Suprapubic skin (tissue), 4 donors: ENCODE measurements at regions not wholly inside any gene's neighbourhood (a gene's known extent, or its start where the extent isn't known, plus 50 kb on each side); places are given as distances from the start of the nearest gene placed in this dataset.
"Not testable (repeated sequence)": the region's sequence is repeated elsewhere in the genome, so short reads cannot be mapped to it uniquely, and the experiment has no call there.

ENCODE experiments used
- DNase-seq, 2 donors: peaks; one replicate each; pipeline ENCODE4 v3.0.0-alpha.2; 2019; ENCODE audit warnings: low spot score in 2 of 2
- H3K27ac ChIP-seq: fragments of 200-600 bp; sonication (generic); one replicate; pipeline ENCODE4 v1.5.1; 2019
- H3K27me3 ChIP-seq: fragments of 200-600 bp; sonication (generic); one replicate; pipeline ENCODE4 v1.5.1; 2019
- H3K36me3 ChIP-seq: fragments of 200-600 bp; sonication (generic); one replicate; pipeline ENCODE4 v1.5.1; 2019
- H3K4me1 ChIP-seq: fragments of 200-600 bp; sonication (generic); one replicate; pipeline ENCODE4 v1.5.1; 2019
- H3K4me3 ChIP-seq: fragments of 200-600 bp; sonication (generic); one replicate; pipeline ENCODE4 v1.5.1; 2019; ENCODE audit warnings: mild to moderate bottlenecking
- H3K9me3 ChIP-seq: fragments of 200-600 bp; sonication (generic); one replicate; pipeline ENCODE4 v1.5.1; 2019
- CTCF ChIP-seq, 2 donors: fragments of 200-600 bp in 1 of 2; fragments of 450-650 bp in 1 of 2; sonication (generic) in 1 of 2; IDR thresholded peaks; one replicate each; pipeline ENCODE4 v1.5.1; 2016 to 2019; ENCODE audit warnings: antibody characterized with exemption in 2 of 2, mild to moderate bottlenecking in 1 of 2, moderate library complexity in 1 of 2
- EP300 ChIP-seq: sonication (generic); formaldehyde crosslinking; IDR thresholded peaks from one replicate; pipeline ENCODE4 v1.6.1; 2017; ENCODE audit warnings: antibody characterized with exemption
- POLR2A ChIP-seq, 2 donors: fragments of 450-650 bp; IDR thresholded peaks; one replicate each; pipeline ENCODE4 v1.6.1; 2017; ENCODE audit warnings: antibody characterized with exemption in 2 of 2, mild to moderate bottlenecking in 2 of 2, moderate library complexity in 2 of 2
- POLR2AphosphoS5 ChIP-seq, 3 donors: sonication (generic); formaldehyde crosslinking; IDR thresholded peaks; one replicate each; pipeline ENCODE4 v1.6.1; 2017; ENCODE audit warnings: antibody characterized with exemption in 3 of 3
- WGBS: methylation state at CpG from one replicate; pipeline ENCODE4 v1.1.5; 2018; 5-methylcytosine and 5-hydroxymethylcytosine counted together

GRCh38 chr4:159706704-159707103 lies 603.8 kb downstream of the RAPGEF2 start:
- Histone ChIP-seq H3K27ac (no peak overlapping the region), H3K4me3 (no peak overlapping the region), H3K36me3 (no peaks in the 10 kb centered on the region), H3K9me3 (no peaks in the 10 kb centered on the region), H3K4me1 (no peaks in the 10 kb centered on the region), H3K27me3 (no peaks in the 10 kb centered on the region)
- DNase-seq = no peak
- TF ChIP-seq CTCF (IDR thresholded peaks at IDR 0.05) (no peak), EP300 (no peak), POLR2A (IDR thresholded peaks at IDR 0.05) (no peak), POLR2AphosphoS5 (IDR thresholded peaks at IDR 0.05) (no peak)

GRCh38 chr4:159715180-159715579 lies 612.3 kb downstream of the RAPGEF2 start:
- not testable (repeated sequence) for H3K4me3 ChIP-seq, H3K4me1 ChIP-seq, H3K27ac ChIP-seq, H3K9me3 ChIP-seq, H3K36me3 ChIP-seq, H3K27me3 ChIP-seq, DNase-seq
- WGBS = 91% methylated on average over 15 of the region's 25 CpGs

GRCh38 chr4:159719531-159719930 lies 616.7 kb downstream of the RAPGEF2 start:
- TF ChIP-seq POLR2A (IDR thresholded peaks at IDR 0.05) (no peak), POLR2AphosphoS5 (IDR thresholded peaks at IDR 0.05) (no peak), CTCF (IDR thresholded peaks at IDR 0.05) (no peak), EP300 (no peak)
- no peak overlapping the region for H3K4me3 ChIP-seq
- no peaks in the 10 kb centered on the region for H3K9me3 ChIP-seq
- H3K27me3 ChIP-seq = no peaks in the 10 kb centered on the region
- H3K27ac ChIP-seq = no peak overlapping the region
- DNase-seq = no peak
- no peaks in the 10 kb centered on the region for H3K4me1 ChIP-seq
- H3K36me3 ChIP-seq = no peaks in the 10 kb centered on the region

GRCh38 chr4:159722052-159722451 lies 619.2 kb downstream of the RAPGEF2 start:
- H3K27ac ChIP-seq = no peak overlapping the region
- H3K4me1 ChIP-seq = no peaks in the 10 kb centered on the region
- TF ChIP-seq POLR2AphosphoS5 (IDR thresholded peaks at IDR 0.05) (no peak), CTCF (IDR thresholded peaks at IDR 0.05) (no peak), EP300 (no peak), POLR2A (IDR thresholded peaks at IDR 0.05) (no peak)
- DNase-seq = no peak
- 85% methylated on average over 16 of the region's 16 CpGs for WGBS
- H3K36me3 ChIP-seq = no peaks in the 10 kb centered on the region
- H3K27me3 ChIP-seq = no peaks in the 10 kb centered on the region
- H3K9me3 ChIP-seq = no peaks in the 10 kb centered on the region
- no peak overlapping the region for H3K4me3 ChIP-seq

- H3K27me3 ChIP-seq = no peaks in the 10 kb centered on the region
- no peak for TF ChIP-seq POLR2A (IDR thresholded peaks at IDR 0.05)
- TF ChIP-seq POLR2AphosphoS5 (IDR thresholded peaks at IDR 0.05) = no peak
- TF ChIP-seq EP300 = no peak
- TF ChIP-seq CTCF (IDR thresholded peaks at IDR 0.05) = no peak
- no peak overlapping the region for H3K4me3 ChIP-seq
- H3K4me1 ChIP-seq = no peaks in the 10 kb centered on the region
- no peaks in the 10 kb centered on the region for H3K9me3 ChIP-seq
- H3K27ac ChIP-seq = no peak overlapping the region
- no peak for DNase-seq
- 70% methylated on average over 3 of the region's 4 CpGs for WGBS
- H3K36me3 ChIP-seq = no peaks in the 10 kb centered on the region
Measured at GRCh38 chr4:159722918-159723317, 620.0 kb downstream of the RAPGEF2 start.

GRCh38 chr4:159723341-159724048 lies 620.6 kb downstream of the RAPGEF2 start:
- Histone ChIP-seq H3K4me3 (no peak overlapping the region), H3K27me3 (no peaks in the 10 kb centered on the region), H3K4me1 (no peaks in the 10 kb centered on the region), H3K27ac (no peak overlapping the region), H3K9me3 (no peaks in the 10 kb centered on the region), H3K36me3 (no peaks in the 10 kb centered on the region)
- no peak for DNase-seq
- TF ChIP-seq EP300 (no peak), POLR2AphosphoS5 (IDR thresholded peaks at IDR 0.05) (no peak), POLR2A (IDR thresholded peaks at IDR 0.05) (no peak), CTCF (IDR thresholded peaks at IDR 0.05) (no peak)
- WGBS = 56% methylated on average over 2 of the region's 8 CpGs
